Lung (tissue), 11 donors: ENCODE measurements at regions not wholly inside any gene's neighbourhood (a gene's known extent, or its start where the extent isn't known, plus 50 kb on each side); places are given as distances from the start of the nearest gene placed in this dataset.
A peak's percentile ranks its signal among the peaks of the same experiment; 100 is the strongest.

Experiments
- ATAC-seq: fragments of 200-7000 bp; cut with Tn5 transposase; one replicate; pipeline ENCODE4 v1.9.1; 2020; ENCODE audit warnings: moderate number of reproducible peaks; ENCODE audit not compliant: insufficient read depth, low FRiP score
- DNase-seq, 3 donors: peaks; one replicate each; pipeline ENCODE4 v3.0.0-alpha.2; 2013 to 2017
- H3K27ac ChIP-seq, 2 donors: one replicate each; pipeline ENCODE4 v1.5.1; 2013; ENCODE audit warnings: mild to moderate bottlenecking in 2 of 2, moderate library complexity in 2 of 2, control low read depth in 1 of 2, inconsistent platforms in 1 of 2, low read depth in 1 of 2, low read length in 1 of 2
- H3K27me3 ChIP-seq, 3 donors: one replicate each; pipeline ENCODE4 v1.5.1; 2013; ENCODE audit warnings: low read length in 2 of 3; ENCODE audit not compliant: control insufficient read depth in 3 of 3, insufficient read depth in 3 of 3
- H3K36me3 ChIP-seq, 4 donors: one replicate each; pipeline ENCODE4 v1.5.1; 2013; ENCODE audit warnings: low read length in 4 of 4, mild to moderate bottlenecking in 1 of 4, moderate library complexity in 1 of 4; ENCODE audit not compliant: control insufficient read depth in 4 of 4, insufficient read depth in 4 of 4
- H3K4me1 ChIP-seq, 5 donors: one replicate each; pipeline ENCODE4 v1.5.1; 2013; ENCODE audit warnings: low read length in 5 of 5, mild to moderate bottlenecking in 2 of 5, moderate library complexity in 1 of 5; ENCODE audit not compliant: control insufficient read depth in 5 of 5, insufficient read depth in 5 of 5
- H3K4me3 ChIP-seq: one replicate; pipeline ENCODE4 v1.5.1; 2013; ENCODE audit warnings: mild to moderate bottlenecking, control low read depth, moderate library complexity
- H3K9ac ChIP-seq, 2 donors: one replicate each; pipeline ENCODE4 v1.5.1; 2013; ENCODE audit warnings: low read length in 2 of 2, control low read depth in 1 of 2; ENCODE audit not compliant: insufficient read depth in 1 of 2
- H3K9me3 ChIP-seq, 4 donors: one replicate each; pipeline ENCODE4 v1.5.1; 2013; ENCODE audit warnings: low read length in 3 of 4, mild to moderate bottlenecking in 1 of 4, moderate library complexity in 1 of 4; ENCODE audit not compliant: control insufficient read depth in 4 of 4, insufficient read depth in 3 of 4
- WGBS, 2 donors: extraction: QIAGEN DNeasy Blood & Tissue Kit; methylation state at CpG; one replicate each; pipeline ENCODE4 v1.1.7; 2013; 5-methylcytosine and 5-hydroxymethylcytosine counted together
- TF ChIP-seq, protein P1 (sequence below): IDR thresholded peaks from 2 replicates; pipeline ENCODE4 v1.5.1; 2012; ENCODE audit warnings: mild to moderate bottlenecking; ENCODE audit errors: control extremely low read depth, extremely low read depth
- donor health status: control.
- donor health status: control.
- donor health status: Bipolar disorder and iron deficiency.
- donor health status: healthy.
- donor health status: DM: yes; HTN: yes; CAD: no.

DNA sequence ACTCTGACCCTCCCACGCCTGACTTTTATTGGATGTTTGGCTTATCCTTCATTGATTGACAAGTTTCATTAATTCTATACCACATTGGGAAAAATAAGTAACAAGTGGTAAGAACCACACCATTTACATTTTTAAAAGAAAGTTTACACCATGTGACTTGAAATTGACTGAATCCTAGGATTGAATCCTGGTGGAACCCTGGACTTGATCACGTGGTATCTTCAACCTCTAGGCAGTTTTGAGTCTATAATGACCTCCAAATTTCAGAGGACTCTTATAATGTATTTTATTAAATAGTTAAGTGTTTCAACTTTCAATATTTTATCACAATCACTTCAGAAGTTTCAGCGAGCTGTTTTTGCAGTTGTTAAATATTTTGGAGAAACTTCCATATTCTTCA is 172.0 kb downstream of the SLC6A15 start:
- WGBS, 2 donors = 73 to 75% methylated on average over 3 of the region's 3 CpGs
- Histone ChIP-seq H3K27me3 (no peaks in the 10 kb centered on the region), H3K4me3 (no peak overlapping the region), H3K36me3 (no peaks in the 10 kb centered on the region), H3K4me1 (peaks cover 0 to 14% (median 0%) of the 10 kb centered on the region in 5 donors), H3K27ac (no peak overlapping the region), H3K9ac (no peak overlapping the region), H3K9me3 (no peaks in the 10 kb centered on the region)
- no peak for ATAC-seq
- TF ChIP-seq, protein P1, sequence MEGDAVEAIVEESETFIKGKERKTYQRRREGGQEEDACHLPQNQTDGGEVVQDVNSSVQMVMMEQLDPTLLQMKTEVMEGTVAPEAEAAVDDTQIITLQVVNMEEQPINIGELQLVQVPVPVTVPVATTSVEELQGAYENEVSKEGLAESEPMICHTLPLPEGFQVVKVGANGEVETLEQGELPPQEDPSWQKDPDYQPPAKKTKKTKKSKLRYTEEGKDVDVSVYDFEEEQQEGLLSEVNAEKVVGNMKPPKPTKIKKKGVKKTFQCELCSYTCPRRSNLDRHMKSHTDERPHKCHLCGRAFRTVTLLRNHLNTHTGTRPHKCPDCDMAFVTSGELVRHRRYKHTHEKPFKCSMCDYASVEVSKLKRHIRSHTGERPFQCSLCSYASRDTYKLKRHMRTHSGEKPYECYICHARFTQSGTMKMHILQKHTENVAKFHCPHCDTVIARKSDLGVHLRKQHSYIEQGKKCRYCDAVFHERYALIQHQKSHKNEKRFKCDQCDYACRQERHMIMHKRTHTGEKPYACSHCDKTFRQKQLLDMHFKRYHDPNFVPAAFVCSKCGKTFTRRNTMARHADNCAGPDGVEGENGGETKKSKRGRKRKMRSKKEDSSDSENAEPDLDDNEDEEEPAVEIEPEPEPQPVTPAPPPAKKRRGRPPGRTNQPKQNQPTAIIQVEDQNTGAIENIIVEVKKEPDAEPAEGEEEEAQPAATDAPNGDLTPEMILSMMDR = no peak
- no peak for DNase-seq

DNA sequence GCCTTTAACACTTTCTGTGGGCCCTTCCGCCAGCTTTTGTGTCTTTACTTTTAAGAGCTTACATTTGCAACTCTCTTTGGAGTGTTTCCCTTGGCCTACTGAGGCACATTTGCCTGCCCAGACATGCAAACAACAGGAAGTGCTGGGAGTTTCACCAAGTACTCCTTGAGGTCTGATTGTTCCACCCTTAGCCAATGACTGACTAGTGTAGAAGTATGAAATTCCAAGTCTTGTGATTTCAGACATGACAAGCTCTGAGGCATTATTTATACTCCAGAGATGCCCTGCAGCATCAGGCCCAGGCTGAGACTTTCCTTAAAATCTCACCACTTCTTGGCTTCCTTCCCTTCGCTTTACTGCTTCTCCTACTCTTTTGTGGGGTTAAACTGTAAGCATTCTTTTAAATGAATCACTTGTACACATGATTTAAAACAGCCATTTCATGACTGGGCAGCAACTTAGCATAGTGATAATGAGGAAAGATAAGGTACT is 174.1 kb downstream of the SLC6A15 start:
- H3K36me3 ChIP-seq = no peaks in the 10 kb centered on the region
- DNase-seq (peak in 1 of 3 donors; percentile 43), ATAC-seq (peak; percentile 19)
- H3K27ac ChIP-seq = no peak overlapping the region
- H3K9ac ChIP-seq = no peak overlapping the region
- no peak overlapping the region for H3K4me3 ChIP-seq
- no peaks in the 10 kb centered on the region for H3K9me3 ChIP-seq
- H3K27me3 ChIP-seq = no peaks in the 10 kb centered on the region
- 74 to 77% methylated on average over 2 of the region's 2 CpGs for WGBS, 2 donors
- peaks cover 0 to 14% (median 0%) of the 10 kb centered on the region in 5 donors for H3K4me1 ChIP-seq
- TF ChIP-seq, protein P1 = no peak

DNA sequence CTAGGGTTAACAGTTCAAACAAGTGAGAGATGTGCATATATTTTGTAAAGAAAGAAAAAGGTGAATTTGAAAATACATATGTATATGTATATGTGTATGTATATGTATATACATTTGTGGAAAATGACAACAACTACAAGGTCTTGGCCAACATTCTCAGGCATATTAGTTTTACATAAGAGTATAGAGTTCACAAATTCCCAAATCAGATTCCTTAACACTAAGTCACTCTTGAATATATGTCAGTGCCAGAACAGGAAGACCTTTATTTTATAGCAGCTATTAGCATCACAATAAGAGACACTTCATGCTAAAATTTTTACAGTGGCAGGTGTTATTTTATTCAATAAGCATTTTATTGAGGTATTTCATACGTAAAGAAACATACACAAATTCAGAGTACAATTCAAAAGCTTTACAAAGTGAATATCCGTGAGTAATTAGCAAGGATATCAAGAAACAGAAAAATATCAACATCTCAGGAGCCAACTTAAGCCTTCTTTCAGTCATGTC is 179.7 kb downstream of the SLC6A15 start:
- no peaks in the 10 kb centered on the region for H3K9me3 ChIP-seq
- WGBS, 2 donors = 81 to 90% methylated on average over 2 of the region's 2 CpGs
- H3K4me3 ChIP-seq = no peak overlapping the region
- ATAC-seq (no peak), DNase-seq (no peak)
- H3K4me1 ChIP-seq = peaks cover 0 to 5% (median 0%) of the 10 kb centered on the region in 5 donors
- no peaks in the 10 kb centered on the region for H3K27me3 ChIP-seq
- H3K27ac ChIP-seq = no peak overlapping the region
- TF ChIP-seq, protein P1 = no peak
- H3K9ac ChIP-seq = no peak overlapping the region
- H3K36me3 ChIP-seq = no peaks in the 10 kb centered on the region
